ENCODE measurements at regions not wholly inside any gene's neighbourhood (a gene's known extent, or its start where the extent isn't known, plus 50 kb on each side); places are given as distances from the start of the nearest gene placed in this dataset.

DNA sequence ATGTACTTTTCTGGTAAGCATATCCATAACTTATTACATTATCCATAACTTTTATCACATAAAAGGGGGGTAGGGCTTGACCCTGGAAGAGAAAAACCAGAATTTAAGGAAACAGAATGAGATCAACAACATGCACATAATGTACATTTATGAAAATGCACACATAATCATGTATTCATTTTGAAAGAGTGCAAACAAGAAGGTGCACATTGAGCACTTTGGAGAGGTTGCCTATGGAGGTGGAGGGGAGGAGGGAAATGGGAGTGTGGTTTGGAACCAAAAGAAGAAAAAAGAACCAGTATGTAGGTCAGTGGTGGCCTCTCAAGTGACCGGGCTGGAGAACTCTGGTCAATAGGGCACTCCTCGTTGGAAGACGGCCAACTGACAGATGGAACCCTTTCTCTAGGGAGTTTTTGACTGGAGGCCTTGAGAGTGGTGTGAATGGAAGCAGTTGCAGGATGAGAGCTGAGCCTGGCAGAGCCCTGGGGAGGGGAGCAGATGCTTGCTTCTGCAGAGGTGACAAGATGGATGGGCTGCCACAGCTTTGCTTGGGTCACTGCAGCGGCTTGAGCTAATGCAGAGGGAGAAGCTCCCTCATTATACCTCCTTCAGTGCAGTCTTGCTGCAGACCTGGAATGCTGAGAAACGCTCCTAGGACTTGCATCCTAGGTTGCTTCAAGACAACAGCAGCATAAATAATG lies 192.7 kb downstream of the SEC23IP start:
- TF ChIP-seq POLR2AphosphoS5 (IDR thresholded peaks at IDR 0.05) (no peak), POLR2A (IDR thresholded peaks at IDR 0.05) (no peak), EP300 (IDR thresholded peaks at IDR 0.05) (no peak)
- TF ChIP-seq, protein P1, sequence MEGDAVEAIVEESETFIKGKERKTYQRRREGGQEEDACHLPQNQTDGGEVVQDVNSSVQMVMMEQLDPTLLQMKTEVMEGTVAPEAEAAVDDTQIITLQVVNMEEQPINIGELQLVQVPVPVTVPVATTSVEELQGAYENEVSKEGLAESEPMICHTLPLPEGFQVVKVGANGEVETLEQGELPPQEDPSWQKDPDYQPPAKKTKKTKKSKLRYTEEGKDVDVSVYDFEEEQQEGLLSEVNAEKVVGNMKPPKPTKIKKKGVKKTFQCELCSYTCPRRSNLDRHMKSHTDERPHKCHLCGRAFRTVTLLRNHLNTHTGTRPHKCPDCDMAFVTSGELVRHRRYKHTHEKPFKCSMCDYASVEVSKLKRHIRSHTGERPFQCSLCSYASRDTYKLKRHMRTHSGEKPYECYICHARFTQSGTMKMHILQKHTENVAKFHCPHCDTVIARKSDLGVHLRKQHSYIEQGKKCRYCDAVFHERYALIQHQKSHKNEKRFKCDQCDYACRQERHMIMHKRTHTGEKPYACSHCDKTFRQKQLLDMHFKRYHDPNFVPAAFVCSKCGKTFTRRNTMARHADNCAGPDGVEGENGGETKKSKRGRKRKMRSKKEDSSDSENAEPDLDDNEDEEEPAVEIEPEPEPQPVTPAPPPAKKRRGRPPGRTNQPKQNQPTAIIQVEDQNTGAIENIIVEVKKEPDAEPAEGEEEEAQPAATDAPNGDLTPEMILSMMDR (IDR thresholded peaks at IDR 0.05), result no peak
